CD4-positive, alpha-beta T cell treated with Interleukin-4 for 1 hour (primary cell): ENCODE measurements at regions not wholly inside any gene's neighbourhood (a gene's known extent, or its start where the extent isn't known, plus 50 kb on each side); places are given as distances from the start of the nearest gene placed in this dataset.

Experiments used
- DNase-seq, 2 donors: peaks; one replicate each; pipeline ENCODE4 v3.0.0-alpha.2; 2020 to 2022

- DNase-seq = no peak
Measured at GRCh38 chr13:112247471-112248405, 128.4 kb upstream of the SPACA7 start.

GRCh38 chr13:112248406-112248760 is 127.8 kb upstream of the SPACA7 start:
- DNase-seq = no peak

- no peak for DNase-seq
Measured at GRCh38 chr13:112248862-112249592, 127.1 kb upstream of the SPACA7 start.

GRCh38 chr13:112249644-112250610 is 126.2 kb upstream of the SPACA7 start:
- no peak for DNase-seq

- DNase-seq = no peak
Measured at GRCh38 chr13:112250788-112251445, 125.2 kb upstream of the SPACA7 start.

GRCh38 chr13:112251930-112252585 is 124.1 kb upstream of the SPACA7 start:
- no peak for DNase-seq

- no peak for DNase-seq
Measured at GRCh38 chr13:112252804-112253590, 123.2 kb upstream of the SPACA7 start.

- DNase-seq = no peak
Measured at GRCh38 chr13:112253631-112254030, 122.5 kb upstream of the SPACA7 start.

GRCh38 chr13:112254061-112254818 is 121.9 kb upstream of the SPACA7 start:
- DNase-seq = no peak

- no peak for DNase-seq
Measured at GRCh38 chr13:112254900-112255299, 121.3 kb upstream of the SPACA7 start.

- no peak for DNase-seq
Measured at GRCh38 chr13:112255550-112256120, 120.5 kb upstream of the SPACA7 start.

GRCh38 chr13:112256716-112257494 is 119.2 kb upstream of the SPACA7 start:
- no peak for DNase-seq

GRCh38 chr13:112259511-112259910 is 116.6 kb upstream of the SPACA7 start:
- no peak for DNase-seq

GRCh38 chr13:112260108-112261055 is 115.8 kb upstream of the SPACA7 start:
- DNase-seq = no peak

GRCh38 chr13:112261924-112262323 is 114.2 kb upstream of the SPACA7 start:
- DNase-seq = no peak

GRCh38 chr13:112263152-112263551 is 113.0 kb upstream of the SPACA7 start:
- no peak for DNase-seq

- DNase-seq = no peak
Measured at GRCh38 chr13:112267660-112268059, 108.5 kb upstream of the SPACA7 start.

GRCh38 chr13:112270951-112271350 is 105.2 kb upstream of the SPACA7 start:
- DNase-seq = no peak
